MM.1S (cell line): ENCODE measurements at regions not wholly inside any gene's neighbourhood (a gene's known extent, or its start where the extent isn't known, plus 50 kb on each side); places are given as distances from the start of the nearest gene placed in this dataset.

Experiments used
- EZH2 ChIP-seq: fragments of 300-600 bp; sonication (generic); optimal IDR thresholded peaks from 2 replicates; pipeline ENCODE3; 2017; ENCODE audit warnings: low read depth, mild to moderate bottlenecking, antibody characterized with exemption, low read length, mixed read lengths
- TF ChIP-seq, protein P1 (sequence below): fragments of 300-600 bp; sonication (generic); IDR thresholded peaks from 2 replicates; pipeline ENCODE4 v1.5.1; 2016; ENCODE audit warnings: antibody characterized with exemption, low read length, mixed read lengths

DNA sequence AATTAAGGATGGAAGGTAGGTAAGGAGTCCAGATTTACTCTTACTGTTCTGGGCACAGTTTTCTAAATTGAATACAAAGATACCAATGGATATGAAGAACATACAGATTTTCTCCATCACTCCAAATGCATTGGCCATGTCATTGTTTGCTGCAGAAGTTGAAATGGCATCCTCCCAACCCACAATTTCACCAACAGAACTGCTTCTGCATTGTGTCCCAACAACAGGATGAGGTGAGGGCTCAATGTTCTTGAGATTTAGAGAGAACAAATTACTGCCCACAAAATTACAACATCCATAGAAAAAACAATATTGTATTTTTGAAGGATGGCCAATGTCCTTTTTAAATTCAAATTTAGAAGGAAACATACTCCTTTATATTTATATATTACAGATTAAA is 88.9 kb downstream of the NUDT12 start:
- TF ChIP-seq, protein P1, sequence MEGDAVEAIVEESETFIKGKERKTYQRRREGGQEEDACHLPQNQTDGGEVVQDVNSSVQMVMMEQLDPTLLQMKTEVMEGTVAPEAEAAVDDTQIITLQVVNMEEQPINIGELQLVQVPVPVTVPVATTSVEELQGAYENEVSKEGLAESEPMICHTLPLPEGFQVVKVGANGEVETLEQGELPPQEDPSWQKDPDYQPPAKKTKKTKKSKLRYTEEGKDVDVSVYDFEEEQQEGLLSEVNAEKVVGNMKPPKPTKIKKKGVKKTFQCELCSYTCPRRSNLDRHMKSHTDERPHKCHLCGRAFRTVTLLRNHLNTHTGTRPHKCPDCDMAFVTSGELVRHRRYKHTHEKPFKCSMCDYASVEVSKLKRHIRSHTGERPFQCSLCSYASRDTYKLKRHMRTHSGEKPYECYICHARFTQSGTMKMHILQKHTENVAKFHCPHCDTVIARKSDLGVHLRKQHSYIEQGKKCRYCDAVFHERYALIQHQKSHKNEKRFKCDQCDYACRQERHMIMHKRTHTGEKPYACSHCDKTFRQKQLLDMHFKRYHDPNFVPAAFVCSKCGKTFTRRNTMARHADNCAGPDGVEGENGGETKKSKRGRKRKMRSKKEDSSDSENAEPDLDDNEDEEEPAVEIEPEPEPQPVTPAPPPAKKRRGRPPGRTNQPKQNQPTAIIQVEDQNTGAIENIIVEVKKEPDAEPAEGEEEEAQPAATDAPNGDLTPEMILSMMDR: no peak
- TF ChIP-seq EZH2: no peak
